ENCODE measurements at regions not wholly inside any gene's neighbourhood (a gene's known extent, or its start where the extent isn't known, plus 50 kb on each side); places are given as distances from the start of the nearest gene placed in this dataset.

GRCh38 chr2:120415060-120415459 lies 69.1 kb downstream of the INHBB start:
- H3K4me1 ChIP-seq = peaks cover 10% of the 10 kb centered on the region
- H3K27me3 ChIP-seq (ENCODE audit: low read depth) = peaks cover 7% of the 10 kb centered on the region
- H3K4me3 ChIP-seq = no peak overlapping the region
- no peak overlapping the region for H3K27ac ChIP-seq (replicated peaks)
- no peak for TF ChIP-seq CTCF (IDR thresholded peaks at IDR 0.05; ENCODE audit: borderline replicate concordance)
- intact Hi-C loops (cut with micrococcal nuclease) = no loop called here
- no peaks in the 10 kb centered on the region for H3K36me3 ChIP-seq
- peaks cover 21% of the 10 kb centered on the region for H3K9me3 ChIP-seq (replicated peaks)
- DNase-seq = no peak

GRCh38 chr2:120415728-120416509 lies 70.0 kb downstream of the INHBB start:
- no peak overlapping the region for H3K27ac ChIP-seq (replicated peaks)
- TF ChIP-seq CTCF (IDR thresholded peaks at IDR 0.05; ENCODE audit: borderline replicate concordance) = no peak
- intact Hi-C loops (cut with micrococcal nuclease) = no loop called here
- DNase-seq = no peak
- peaks cover 13% of the 10 kb centered on the region for H3K9me3 ChIP-seq (replicated peaks)
- H3K4me1 ChIP-seq = peaks cover 10% of the 10 kb centered on the region
- no peak overlapping the region for H3K4me3 ChIP-seq
- H3K36me3 ChIP-seq = no peaks in the 10 kb centered on the region
- H3K27me3 ChIP-seq (ENCODE audit: low read depth) = peaks cover 7% of the 10 kb centered on the region

GRCh38 chr2:120418174-120418787 lies 72.3 kb downstream of the INHBB start:
- TF ChIP-seq CTCF (IDR thresholded peaks at IDR 0.05; ENCODE audit: borderline replicate concordance) = no peak
- Histone ChIP-seq H3K27ac (replicated peaks) (no peak overlapping the region), H3K36me3 (no peaks in the 10 kb centered on the region), H3K9me3 (replicated peaks) (no peaks in the 10 kb centered on the region), H3K4me3 (no peak overlapping the region), H3K4me1 (peaks cover 10% of the 10 kb centered on the region), H3K27me3 (ENCODE audit: low read depth) (peaks cover 31% of the 10 kb centered on the region)
- intact Hi-C loops (cut with micrococcal nuclease) = no loop called here
- DNase-seq = no peak

- Histone ChIP-seq H3K9me3 (replicated peaks) (no peaks in the 10 kb centered on the region), H3K36me3 (no peaks in the 10 kb centered on the region), H3K27me3 (ENCODE audit: low read depth) (peaks cover 39% of the 10 kb centered on the region), H3K4me3 (no peak overlapping the region), H3K4me1 (peaks cover 10% of the 10 kb centered on the region), H3K27ac (replicated peaks) (no peak overlapping the region)
- DNase-seq = peak; percentile 59
- intact Hi-C loops (cut with micrococcal nuclease) = no loop called here
- TF ChIP-seq CTCF (IDR thresholded peaks at IDR 0.05; ENCODE audit: borderline replicate concordance) = peak; percentile 36
Observed at GRCh38 chr2:120419073-120419472, 73.1 kb downstream of the INHBB start.

- no peak overlapping the region for H3K4me3 ChIP-seq
- H3K36me3 ChIP-seq = no peaks in the 10 kb centered on the region
- peaks cover 47% of the 10 kb centered on the region for H3K27me3 ChIP-seq (ENCODE audit: low read depth)
- H3K4me1 ChIP-seq = peaks cover 10% of the 10 kb centered on the region
- H3K27ac ChIP-seq (replicated peaks) = no peak overlapping the region
- intact Hi-C loops (cut with micrococcal nuclease) = no loop called here
- no peaks in the 10 kb centered on the region for H3K9me3 ChIP-seq (replicated peaks)
- DNase-seq = no peak
- TF ChIP-seq CTCF (IDR thresholded peaks at IDR 0.05; ENCODE audit: borderline replicate concordance) = no peak
Observed at GRCh38 chr2:120419955-120420354, 74.0 kb downstream of the INHBB start.

All from left ventricle myocardium inferior (tissue), 1 donor.